ENCODE measurements at regions not wholly inside any gene's neighbourhood (a gene's known extent, or its start where the extent isn't known, plus 50 kb on each side); places are given as distances from the start of the nearest gene placed in this dataset.

DNA sequence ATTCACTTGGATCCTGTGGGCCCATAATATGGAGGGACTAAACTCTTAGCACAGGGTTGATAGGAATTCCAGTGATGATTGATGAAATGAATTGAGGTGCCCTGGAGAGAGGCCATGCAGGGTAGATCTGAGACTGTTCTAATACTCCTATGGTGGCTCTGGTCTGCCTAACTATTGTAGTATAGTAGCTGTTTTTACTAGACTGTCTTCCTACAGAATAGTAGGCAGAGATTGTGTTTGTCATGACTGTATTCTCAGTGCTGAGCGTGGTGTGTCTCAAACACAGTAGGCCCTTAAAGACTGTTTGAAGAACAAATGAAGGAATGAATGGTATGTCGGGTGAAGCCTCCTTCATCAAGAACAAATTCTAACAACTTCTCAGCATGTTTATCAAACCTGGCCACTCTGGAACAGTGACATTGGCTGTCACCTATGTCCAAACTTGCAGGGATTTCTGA is 107.0 kb upstream of the SESN3 start:
- H3K27me3 ChIP-seq (ENCODE audit: control insufficient read depth in 1 of 2, insufficient read depth in 2 of 2, low read length in 2 of 2) = no peaks in the 10 kb centered on the region
- peaks cover 30% of the 10 kb centered on the region for H3K4me1 ChIP-seq (ENCODE audit: control insufficient read depth, insufficient read depth, low read length)
- H3K4me3 ChIP-seq (ENCODE audit: low read length in 2 of 2) = peak overlapping the region in 1 of 2 donors; percentile 64
- peak overlapping the region; percentile 89 for H3K27ac ChIP-seq (ENCODE audit: low read length)
- peak overlapping the region; percentile 41 to 47 for H3K9ac ChIP-seq (ENCODE audit: low read length in 2 of 2)
- H3K36me3 ChIP-seq (ENCODE audit: control insufficient read depth in 2 of 2, insufficient read depth in 2 of 2, low read length in 2 of 2) = no peaks in the 10 kb centered on the region
- H3K9me3 ChIP-seq (ENCODE audit: control insufficient read depth in 2 of 2, low read length in 2 of 2) = no peaks in the 10 kb centered on the region

GRCh38 chr11:95337175-95337957 is 106.4 kb upstream of the SESN3 start:
- H3K4me3 ChIP-seq (ENCODE audit: low read length in 2 of 2) = peak overlapping the region; percentile 57 to 64
- H3K36me3 ChIP-seq (ENCODE audit: control insufficient read depth in 2 of 2, insufficient read depth in 2 of 2, low read length in 2 of 2) = no peaks in the 10 kb centered on the region
- H3K4me1 ChIP-seq (ENCODE audit: control insufficient read depth, insufficient read depth, low read length) = peaks cover 30% of the 10 kb centered on the region
- peak overlapping the region; percentile 41 to 47 for H3K9ac ChIP-seq (ENCODE audit: low read length in 2 of 2)
- no peaks in the 10 kb centered on the region for H3K27me3 ChIP-seq (ENCODE audit: control insufficient read depth in 1 of 2, insufficient read depth in 2 of 2, low read length in 2 of 2)
- peak overlapping the region; percentile 89 for H3K27ac ChIP-seq (ENCODE audit: low read length)
- no peaks in the 10 kb centered on the region for H3K9me3 ChIP-seq (ENCODE audit: control insufficient read depth in 2 of 2, low read length in 2 of 2)

- no peaks in the 10 kb centered on the region for H3K36me3 ChIP-seq (ENCODE audit: control insufficient read depth in 2 of 2, insufficient read depth in 2 of 2, low read length in 2 of 2)
- peaks cover 30% of the 10 kb centered on the region for H3K4me1 ChIP-seq (ENCODE audit: control insufficient read depth, insufficient read depth, low read length)
- no peaks in the 10 kb centered on the region for H3K9me3 ChIP-seq (ENCODE audit: control insufficient read depth in 2 of 2, low read length in 2 of 2)
- H3K4me3 ChIP-seq (ENCODE audit: low read length in 2 of 2) = no peak overlapping the region
- H3K27me3 ChIP-seq (ENCODE audit: control insufficient read depth in 1 of 2, insufficient read depth in 2 of 2, low read length in 2 of 2) = no peaks in the 10 kb centered on the region
- no peak overlapping the region for H3K27ac ChIP-seq (ENCODE audit: low read length)
- no peak overlapping the region for H3K9ac ChIP-seq (ENCODE audit: low read length in 2 of 2)
Observed at GRCh38 chr11:95335989-95336388, 105.0 kb upstream of the SESN3 start.

GRCh38 chr11:95331161-95331560 is 100.2 kb upstream of the SESN3 start:
- Histone ChIP-seq H3K9me3 (ENCODE audit: control insufficient read depth in 2 of 2, low read length in 2 of 2) (no peaks in the 10 kb centered on the region), H3K27ac (ENCODE audit: low read length) (no peak overlapping the region), H3K4me1 (ENCODE audit: control insufficient read depth, insufficient read depth, low read length) (no peaks in the 10 kb centered on the region), H3K36me3 (ENCODE audit: control insufficient read depth in 2 of 2, insufficient read depth in 2 of 2, low read length in 2 of 2) (no peaks in the 10 kb centered on the region), H3K4me3 (ENCODE audit: low read length in 2 of 2) (no peak overlapping the region), H3K27me3 (ENCODE audit: control insufficient read depth in 1 of 2, insufficient read depth in 2 of 2, low read length in 2 of 2) (no peaks in the 10 kb centered on the region), H3K9ac (ENCODE audit: low read length in 2 of 2) (no peak overlapping the region)

- Histone ChIP-seq H3K27ac (ENCODE audit: low read length) (no peak overlapping the region), H3K4me1 (ENCODE audit: control insufficient read depth, insufficient read depth, low read length) (no peaks in the 10 kb centered on the region), H3K9ac (ENCODE audit: low read length in 2 of 2) (no peak overlapping the region), H3K4me3 (ENCODE audit: low read length in 2 of 2) (no peak overlapping the region), H3K27me3 (ENCODE audit: control insufficient read depth in 1 of 2, insufficient read depth in 2 of 2, low read length in 2 of 2) (no peaks in the 10 kb centered on the region), H3K9me3 (ENCODE audit: control insufficient read depth in 2 of 2, low read length in 2 of 2) (no peaks in the 10 kb centered on the region), H3K36me3 (ENCODE audit: control insufficient read depth in 2 of 2, insufficient read depth in 2 of 2, low read length in 2 of 2) (no peaks in the 10 kb centered on the region)
Observed at GRCh38 chr11:95330302-95330701, 99.3 kb upstream of the SESN3 start.

- H3K27ac ChIP-seq (ENCODE audit: low read length) = no peak overlapping the region
- H3K27me3 ChIP-seq (ENCODE audit: control insufficient read depth in 1 of 2, insufficient read depth in 2 of 2, low read length in 2 of 2) = no peaks in the 10 kb centered on the region
- H3K9ac ChIP-seq (ENCODE audit: low read length in 2 of 2) = no peak overlapping the region
- H3K36me3 ChIP-seq (ENCODE audit: control insufficient read depth in 2 of 2, insufficient read depth in 2 of 2, low read length in 2 of 2) = no peaks in the 10 kb centered on the region
- no peak overlapping the region for H3K4me3 ChIP-seq (ENCODE audit: low read length in 2 of 2)
- H3K9me3 ChIP-seq (ENCODE audit: control insufficient read depth in 2 of 2, low read length in 2 of 2) = no peaks in the 10 kb centered on the region
- no peaks in the 10 kb centered on the region for H3K4me1 ChIP-seq (ENCODE audit: control insufficient read depth, insufficient read depth, low read length)
Observed at GRCh38 chr11:95327273-95327948, 96.4 kb upstream of the SESN3 start.

DNA sequence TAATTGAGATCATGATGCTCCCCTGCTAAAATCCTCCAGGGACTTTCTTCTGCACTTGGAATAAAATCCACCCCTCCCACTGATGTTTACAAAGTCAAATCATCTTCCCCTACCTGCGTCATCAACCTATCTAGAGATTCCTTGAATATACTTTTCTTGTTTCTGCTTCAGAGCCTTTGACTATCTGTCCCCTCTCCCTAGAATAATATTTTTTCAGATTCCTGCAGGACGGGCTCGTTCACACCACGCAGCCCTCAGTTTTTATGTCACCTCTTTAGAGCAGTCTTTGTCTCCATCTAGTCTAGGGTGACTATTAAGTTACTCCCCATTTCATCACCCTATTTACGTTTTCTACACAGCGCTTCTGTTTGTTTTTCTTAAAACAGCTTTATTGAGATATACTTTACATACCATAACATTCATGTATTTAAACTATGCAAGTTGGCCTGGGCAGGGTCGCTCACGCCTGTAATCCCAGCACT is 94.8 kb upstream of the SESN3 start:
- Histone ChIP-seq H3K27me3 (ENCODE audit: control insufficient read depth in 1 of 2, insufficient read depth in 2 of 2, low read length in 2 of 2) (no peaks in the 10 kb centered on the region), H3K27ac (ENCODE audit: low read length) (no peak overlapping the region), H3K36me3 (ENCODE audit: control insufficient read depth in 2 of 2, insufficient read depth in 2 of 2, low read length in 2 of 2) (no peaks in the 10 kb centered on the region), H3K4me3 (ENCODE audit: low read length in 2 of 2) (no peak overlapping the region), H3K9ac (ENCODE audit: low read length in 2 of 2) (no peak overlapping the region), H3K9me3 (ENCODE audit: control insufficient read depth in 2 of 2, low read length in 2 of 2) (no peaks in the 10 kb centered on the region), H3K4me1 (ENCODE audit: control insufficient read depth, insufficient read depth, low read length) (no peaks in the 10 kb centered on the region)

GRCh38 chr11:95324826-95325225 is 93.8 kb upstream of the SESN3 start:
- H3K36me3 ChIP-seq (ENCODE audit: control insufficient read depth in 2 of 2, insufficient read depth in 2 of 2, low read length in 2 of 2) = no peaks in the 10 kb centered on the region
- no peaks in the 10 kb centered on the region for H3K27me3 ChIP-seq (ENCODE audit: control insufficient read depth in 1 of 2, insufficient read depth in 2 of 2, low read length in 2 of 2)
- H3K9ac ChIP-seq (ENCODE audit: low read length in 2 of 2) = no peak overlapping the region
- no peak overlapping the region for H3K27ac ChIP-seq (ENCODE audit: low read length)
- no peak overlapping the region for H3K4me3 ChIP-seq (ENCODE audit: low read length in 2 of 2)
- no peaks in the 10 kb centered on the region for H3K4me1 ChIP-seq (ENCODE audit: control insufficient read depth, insufficient read depth, low read length)
- H3K9me3 ChIP-seq (ENCODE audit: control insufficient read depth in 2 of 2, low read length in 2 of 2) = no peaks in the 10 kb centered on the region

- H3K36me3 ChIP-seq (ENCODE audit: control insufficient read depth in 2 of 2, insufficient read depth in 2 of 2, low read length in 2 of 2) = no peaks in the 10 kb centered on the region
- H3K27me3 ChIP-seq (ENCODE audit: control insufficient read depth in 1 of 2, insufficient read depth in 2 of 2, low read length in 2 of 2) = no peaks in the 10 kb centered on the region
- H3K4me3 ChIP-seq (ENCODE audit: low read length in 2 of 2) = no peak overlapping the region
- no peak overlapping the region for H3K27ac ChIP-seq (ENCODE audit: low read length)
- no peaks in the 10 kb centered on the region for H3K4me1 ChIP-seq (ENCODE audit: control insufficient read depth, insufficient read depth, low read length)
- no peak overlapping the region for H3K9ac ChIP-seq (ENCODE audit: low read length in 2 of 2)
- no peaks in the 10 kb centered on the region for H3K9me3 ChIP-seq (ENCODE audit: control insufficient read depth in 2 of 2, low read length in 2 of 2)
Observed at GRCh38 chr11:95322539-95322938, 91.5 kb upstream of the SESN3 start.

DNA sequence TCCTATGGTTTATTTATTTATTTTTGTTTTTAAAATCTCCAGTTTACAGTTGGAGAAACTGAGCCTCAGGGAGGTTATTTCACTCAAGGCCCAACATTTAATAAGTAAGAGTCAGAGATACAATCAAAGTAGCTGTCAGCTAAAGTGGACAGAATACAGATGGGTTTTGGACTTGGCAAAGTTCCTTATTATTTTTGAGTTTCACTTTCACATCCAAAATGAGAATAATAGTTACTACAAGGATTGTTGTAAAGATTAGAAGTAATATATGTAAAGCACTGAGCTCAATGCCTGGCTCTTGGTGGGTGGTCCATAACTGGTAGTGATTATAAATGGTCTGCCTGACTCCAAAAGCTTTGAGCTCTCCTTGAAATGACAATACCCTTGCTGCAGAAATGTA is 87.5 kb upstream of the SESN3 start:
- no peaks in the 10 kb centered on the region for H3K9me3 ChIP-seq (ENCODE audit: control insufficient read depth in 2 of 2, low read length in 2 of 2)
- no peak overlapping the region for H3K4me3 ChIP-seq (ENCODE audit: low read length in 2 of 2)
- H3K27ac ChIP-seq (ENCODE audit: low read length) = no peak overlapping the region
- H3K27me3 ChIP-seq (ENCODE audit: control insufficient read depth in 1 of 2, insufficient read depth in 2 of 2, low read length in 2 of 2) = no peaks in the 10 kb centered on the region
- H3K36me3 ChIP-seq (ENCODE audit: control insufficient read depth in 2 of 2, insufficient read depth in 2 of 2, low read length in 2 of 2) = no peaks in the 10 kb centered on the region
- H3K9ac ChIP-seq (ENCODE audit: low read length in 2 of 2) = no peak overlapping the region
- no peaks in the 10 kb centered on the region for H3K4me1 ChIP-seq (ENCODE audit: control insufficient read depth, insufficient read depth, low read length)
